Hepatic stellate cell (primary cell): ENCODE measurements at regions not wholly inside any gene's neighbourhood (a gene's known extent, or its start where the extent isn't known, plus 50 kb on each side); places are given as distances from the start of the nearest gene placed in this dataset.

Source experiments
- DNase-seq: peaks from one replicate; pipeline ENCODE4 v3.0.0; 2011; ENCODE audit warnings: low spot score

GRCh38 chrX:140848800-140849199, 139.2 kb downstream of the LINC00632 start:
- no peak for DNase-seq

GRCh38 chrX:140860718-140861117, 141.7 kb upstream of the SPANXB1 start:
- DNase-seq = no peak

- no peak for DNase-seq
These were observed 135.9 kb upstream of the SPANXB1 start for GRCh38 chrX:140866446-140866845.

GRCh38 chrX:140912606-140913005, 89.8 kb upstream of the SPANXB1 start:
- no peak for DNase-seq

GRCh38 chrX:140913802-140914501, 88.4 kb upstream of the SPANXB1 start:
- no peak for DNase-seq

GRCh38 chrX:140916872-140917271, 85.5 kb upstream of the SPANXB1 start:
- DNase-seq = no peak

GRCh38 chrX:140917354-140918115, 84.9 kb upstream of the SPANXB1 start:
- no peak for DNase-seq

- DNase-seq = peak; percentile 5
These were observed 83.9 kb upstream of the SPANXB1 start for GRCh38 chrX:140918398-140919038.

- DNase-seq = no peak
These were observed 82.0 kb upstream of the SPANXB1 start for GRCh38 chrX:140920416-140920815.

- DNase-seq = no peak
These were observed 79.3 kb upstream of the SPANXB1 start for GRCh38 chrX:140923118-140923517.

GRCh38 chrX:140928739-140929138, 73.7 kb upstream of the SPANXB1 start:
- no peak for DNase-seq

GRCh38 chrX:140933016-140933415, 69.4 kb upstream of the SPANXB1 start:
- no peak for DNase-seq

GRCh38 chrX:140933874-140934655, 68.3 kb upstream of the SPANXB1 start:
- DNase-seq = no peak

- DNase-seq = no peak
These were observed 58.9 kb upstream of the SPANXB1 start for GRCh38 chrX:140943513-140943912.

GRCh38 chrX:140944710-140945109, 57.7 kb upstream of the SPANXB1 start:
- DNase-seq = no peak

- no peak for DNase-seq
These were observed 53.6 kb upstream of the SPANXB1 start for GRCh38 chrX:140948827-140949226.

GRCh38 chrX:140949233-140949632, 53.2 kb upstream of the SPANXB1 start:
- DNase-seq = no peak
